ENCODE measurements at regions not wholly inside any gene's neighbourhood (a gene's known extent, or its start where the extent isn't known, plus 50 kb on each side); places are given as distances from the start of the nearest gene placed in this dataset.

GRCh38 chr10:25744574-25744973 is 189.5 kb upstream of the MYO3A start:
- TF ChIP-seq, protein P1, sequence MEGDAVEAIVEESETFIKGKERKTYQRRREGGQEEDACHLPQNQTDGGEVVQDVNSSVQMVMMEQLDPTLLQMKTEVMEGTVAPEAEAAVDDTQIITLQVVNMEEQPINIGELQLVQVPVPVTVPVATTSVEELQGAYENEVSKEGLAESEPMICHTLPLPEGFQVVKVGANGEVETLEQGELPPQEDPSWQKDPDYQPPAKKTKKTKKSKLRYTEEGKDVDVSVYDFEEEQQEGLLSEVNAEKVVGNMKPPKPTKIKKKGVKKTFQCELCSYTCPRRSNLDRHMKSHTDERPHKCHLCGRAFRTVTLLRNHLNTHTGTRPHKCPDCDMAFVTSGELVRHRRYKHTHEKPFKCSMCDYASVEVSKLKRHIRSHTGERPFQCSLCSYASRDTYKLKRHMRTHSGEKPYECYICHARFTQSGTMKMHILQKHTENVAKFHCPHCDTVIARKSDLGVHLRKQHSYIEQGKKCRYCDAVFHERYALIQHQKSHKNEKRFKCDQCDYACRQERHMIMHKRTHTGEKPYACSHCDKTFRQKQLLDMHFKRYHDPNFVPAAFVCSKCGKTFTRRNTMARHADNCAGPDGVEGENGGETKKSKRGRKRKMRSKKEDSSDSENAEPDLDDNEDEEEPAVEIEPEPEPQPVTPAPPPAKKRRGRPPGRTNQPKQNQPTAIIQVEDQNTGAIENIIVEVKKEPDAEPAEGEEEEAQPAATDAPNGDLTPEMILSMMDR (IDR thresholded peaks at IDR 0.05), result no peak
- no peak for TF ChIP-seq POLR2A (IDR thresholded peaks at IDR 0.05)
